SK-N-SH (cell line): ENCODE measurements at regions not wholly inside any gene's neighbourhood (a gene's known extent, or its start where the extent isn't known, plus 50 kb on each side); places are given as distances from the start of the nearest gene placed in this dataset.

Source experiments
- CTCF ChIA-PET: fragments of 300-600, 350-600 bp; formaldehyde crosslinking; extraction: SDS; loops from one replicate; lab custom pipeline; 2021; lab: Yijun Ruan, JAX
- POLR2A ChIA-PET: fragments of 350-600 bp; sonication (Branson Sonifier 250); formaldehyde crosslinking; extraction: SDS; loops from one replicate; lab custom pipeline; 2020; ENCODE audit warnings: antibody characterized with exemption, inconsistent platforms; lab: Yijun Ruan, JAX
- DNase-seq: peaks from one replicate; pipeline ENCODE4 v3.0.0; 2012
- H2AFZ ChIP-seq: fragments of 200-600 bp; sonication (generic); 2 replicates; pipeline ENCODE4 v1.8.1; 2016; ENCODE audit warnings: antibody characterized with exemption, mild to moderate bottlenecking, low read depth
- H3F3A ChIP-seq: fragments of 200-600 bp; sonication (generic); replicated peaks from 2 replicates; pipeline ENCODE3; 2016; ENCODE audit warnings: antibody characterized with exemption, mild to moderate bottlenecking; ENCODE audit not compliant: insufficient read depth
- H3K27ac ChIP-seq, 2 experiments: fragments of 200-500 bp in 1 of 2; fragments of 200-600 bp in 1 of 2; sonication (Bioruptor generic) in 1 of 2; sonication (generic), shearing (Covaris generic) in 1 of 2; 2 replicates each; pipeline versions ENCODE4 v1.5.1 to v1.6.1; 2014 to 2016; ENCODE audit warnings: low read depth in 2 of 2, inconsistent platforms in 1 of 2, low read length in 1 of 2, mild to moderate bottlenecking in 1 of 2, mixed read lengths in 1 of 2
- H3K27me3 ChIP-seq: fragments of 200-600 bp; sonication (generic), shearing (Covaris generic); 2 replicates; pipeline ENCODE4 v1.6.1; 2016; ENCODE audit warnings: mixed run types; ENCODE audit not compliant: insufficient read depth
- H3K36me3 ChIP-seq, 2 experiments: fragments of 200-500 bp in 1 of 2; fragments of 200-600 bp in 1 of 2; sonication (Bioruptor generic) in 1 of 2; sonication (generic) in 1 of 2; replicated peaks in 1 of 2; 2 replicates each; pipeline versions ENCODE3 to v1.5.1; 2014 to 2016; ENCODE audit warnings: low read length in 1 of 2, mild to moderate bottlenecking in 1 of 2; ENCODE audit not compliant: insufficient read depth in 2 of 2, control insufficient read depth in 1 of 2
- H3K4me1 ChIP-seq, 2 experiments: fragments of 200-500 bp in 1 of 2; fragments of 200-600 bp in 1 of 2; sonication (Bioruptor generic) in 1 of 2; sonication (generic), shearing (Covaris generic) in 1 of 2; 2 replicates each; pipeline versions ENCODE4 v1.5.1 to v1.6.1; 2014 to 2016; ENCODE audit warnings: low read depth in 1 of 2, low read length in 1 of 2, mixed run types in 1 of 2; ENCODE audit not compliant: insufficient read depth in 2 of 2, control insufficient read depth in 1 of 2
- H3K4me2 ChIP-seq: fragments of 200-600 bp; sonication (generic), shearing (Covaris generic); 2 replicates; pipeline ENCODE4 v1.6.1; 2017; ENCODE audit warnings: mixed run types
- H3K4me3 ChIP-seq, 2 experiments: fragments of 200-500 bp in 1 of 2; fragments of 200-600 bp in 1 of 2; sonication (Bioruptor generic) in 1 of 2; sonication (generic), shearing (Covaris generic) in 1 of 2; 2 replicates each; pipeline versions ENCODE4 v1.5.1 to v1.8.1; 2014 to 2016; ENCODE audit warnings: low read depth in 2 of 2, inconsistent platforms in 1 of 2, low read length in 1 of 2, mild to moderate bottlenecking in 1 of 2, mixed read lengths in 1 of 2, moderate library complexity in 1 of 2
- H3K79me2 ChIP-seq: fragments of 200-600 bp; sonication (generic); 2 replicates; pipeline ENCODE4 v1.8.1; 2017; ENCODE audit warnings: mild to moderate bottlenecking; ENCODE audit not compliant: insufficient read depth
- H3K9ac ChIP-seq: fragments of 200-600 bp; sonication (generic); 2 replicates; pipeline ENCODE4 v1.6.1; 2017; ENCODE audit warnings: mixed run types
- H3K9me2 ChIP-seq: fragments of 200-600 bp; sonication (generic); 2 replicates; pipeline ENCODE4 v1.6.1; 2017; ENCODE audit warnings: mixed run types
- H3K9me3 ChIP-seq: fragments of 200-600 bp; sonication (generic); 2 replicates; pipeline ENCODE4 v1.6.1; 2017; ENCODE audit warnings: mixed run types, mild to moderate bottlenecking, moderate library complexity
- H4K20me1 ChIP-seq: fragments of 200-600 bp; sonication (generic); 2 replicates; pipeline ENCODE4 v1.6.1; 2017; ENCODE audit warnings: mild to moderate bottlenecking, mixed run types; ENCODE audit not compliant: insufficient read depth
- CTCF ChIP-seq: fragments of 200-600 bp; sonication (generic); IDR thresholded peaks from 2 replicates; pipeline ENCODE4 v1.6.1; 2017; ENCODE audit warnings: antibody characterized with exemption, mild to moderate bottlenecking, moderate library complexity
- PBX3 ChIP-seq: IDR thresholded peaks from 2 replicates; pipeline ENCODE4; 2012
- RAD21 ChIP-seq: IDR thresholded peaks from 2 replicates; pipeline ENCODE4 v1.6.1; 2012; ENCODE audit warnings: mild to moderate bottlenecking, low read length
- RCOR1 ChIP-seq: fragments of 150-350 bp; IDR thresholded peaks from 2 replicates; pipeline ENCODE4 v1.6.1; 2017; ENCODE audit warnings: antibody characterized with exemption, low read length
- SIN3A ChIP-seq: IDR thresholded peaks from 2 replicates; pipeline ENCODE4 v1.6.1; 2012; ENCODE audit warnings: low read depth, mild to moderate bottlenecking, low read length, moderate library complexity, borderline replicate concordance
- SMC3 ChIP-seq: IDR thresholded peaks from 2 replicates; pipeline ENCODE4 v1.6.1; 2012; ENCODE audit warnings: low read depth, low read length, improper control_type of control experiment
- TCF12 ChIP-seq: IDR thresholded peaks from 2 replicates; pipeline ENCODE4 v1.4.0; 2012
- YY1 ChIP-seq: IDR thresholded peaks from 2 replicates; pipeline ENCODE4 v1.4.0; 2012; ENCODE audit warnings: low read depth, mild to moderate bottlenecking
- WGBS: methylation state at CpG from one replicate; pipeline ENCODE4 v1.1.6; 2017; ENCODE audit warnings: low lambda C conversion rate; 5-methylcytosine and 5-hydroxymethylcytosine counted together
- TF ChIP-seq, protein P1 (sequence below): fragments of 150-350 bp; IDR thresholded peaks from 2 replicates; pipeline ENCODE4 v1.6.1; 2016; ENCODE audit warnings: mild to moderate bottlenecking, low read depth, low read length
- TF ChIP-seq, protein P2 (sequence below): IDR thresholded peaks from 2 replicates; pipeline ENCODE4 v1.4.0; 2012; ENCODE audit warnings: low read depth, borderline replicate concordance

DNA sequence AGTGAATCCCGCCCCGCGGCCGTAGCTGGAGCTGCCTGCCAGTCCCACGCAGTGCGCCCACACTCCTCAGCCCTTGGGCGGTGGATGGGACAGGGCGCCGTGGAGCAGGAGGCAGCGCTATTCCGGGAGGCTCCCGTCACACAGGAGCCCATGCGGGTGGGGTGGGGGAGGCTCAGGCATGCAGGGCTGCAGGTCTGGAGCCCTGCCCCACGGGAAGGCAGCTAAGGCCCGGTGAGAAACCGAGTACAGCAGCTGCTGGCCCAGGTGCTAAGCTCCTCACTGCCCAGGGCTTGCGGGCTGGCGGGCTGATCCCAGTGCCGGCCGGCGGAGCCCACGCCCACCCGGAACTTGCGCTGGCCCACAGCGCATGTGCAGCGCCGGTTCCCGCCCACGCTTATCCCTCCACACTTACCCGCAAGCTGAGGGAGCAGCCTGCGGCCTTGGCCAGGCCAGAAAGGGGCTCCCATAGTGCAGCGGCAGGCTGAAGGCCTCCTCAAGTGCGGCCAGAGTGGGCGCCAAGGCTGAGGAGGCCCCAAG is 1152.8 kb upstream of the CELF4 start:
- no peaks in the 10 kb centered on the region for H4K20me1 ChIP-seq
- no peaks in the 10 kb centered on the region for H3K36me3 ChIP-seq

GRCh38 chr18:38709122-38709521 is 1143.5 kb upstream of the CELF4 start:
- H3K9ac ChIP-seq = no peak overlapping the region
- no peak for TF ChIP-seq CTCF
- TF ChIP-seq, protein P1, sequence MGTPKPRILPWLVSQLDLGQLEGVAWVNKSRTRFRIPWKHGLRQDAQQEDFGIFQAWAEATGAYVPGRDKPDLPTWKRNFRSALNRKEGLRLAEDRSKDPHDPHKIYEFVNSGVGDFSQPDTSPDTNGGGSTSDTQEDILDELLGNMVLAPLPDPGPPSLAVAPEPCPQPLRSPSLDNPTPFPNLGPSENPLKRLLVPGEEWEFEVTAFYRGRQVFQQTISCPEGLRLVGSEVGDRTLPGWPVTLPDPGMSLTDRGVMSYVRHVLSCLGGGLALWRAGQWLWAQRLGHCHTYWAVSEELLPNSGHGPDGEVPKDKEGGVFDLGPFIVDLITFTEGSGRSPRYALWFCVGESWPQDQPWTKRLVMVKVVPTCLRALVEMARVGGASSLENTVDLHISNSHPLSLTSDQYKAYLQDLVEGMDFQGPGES = no peak
- TF ChIP-seq SIN3A = no peak
- TF ChIP-seq YY1 = no peak
- TF ChIP-seq RCOR1 = no peak
- no peak for TF ChIP-seq TCF12
- no peak for TF ChIP-seq SMC3
- TF ChIP-seq, protein P2, sequence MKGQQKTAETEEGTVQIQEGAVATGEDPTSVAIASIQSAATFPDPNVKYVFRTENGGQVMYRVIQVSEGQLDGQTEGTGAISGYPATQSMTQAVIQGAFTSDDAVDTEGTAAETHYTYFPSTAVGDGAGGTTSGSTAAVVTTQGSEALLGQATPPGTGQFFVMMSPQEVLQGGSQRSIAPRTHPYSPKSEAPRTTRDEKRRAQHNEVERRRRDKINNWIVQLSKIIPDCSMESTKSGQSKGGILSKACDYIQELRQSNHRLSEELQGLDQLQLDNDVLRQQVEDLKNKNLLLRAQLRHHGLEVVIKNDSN = no peak
- CTCF ChIA-PET = no interaction called here
- no peaks in the 10 kb centered on the region for H3K79me2 ChIP-seq
- H3K4me2 ChIP-seq = no peak overlapping the region
- H3K36me3 ChIP-seq = no peaks in the 10 kb centered on the region
- 27% methylated on average over 5 of the region's 5 CpGs for WGBS
- DNase-seq = no peak
- H3K9me2 ChIP-seq = no peaks in the 10 kb centered on the region
- H3K4me3 ChIP-seq = no peak overlapping the region
- POLR2A ChIA-PET = no interaction called here
- no peak overlapping the region for H2AFZ ChIP-seq
- H3F3A ChIP-seq = no peaks in the 10 kb centered on the region
- H4K20me1 ChIP-seq = no peaks in the 10 kb centered on the region
- 0 out of 2 replicates have a peak, but pooled peaks cover 4% of the 10 kb centered on the region for H3K9me3 ChIP-seq
- H3K27ac ChIP-seq = no peak overlapping the region
- no peaks in the 10 kb centered on the region; a peak in 1 of 4 replicates for H3K4me1 ChIP-seq
- H3K27me3 ChIP-seq = no peaks in the 10 kb centered on the region

More for the DNA sequence above, 1152.8 kb upstream of the CELF4 start:
- Histone ChIP-seq H3K4me3 (no peak overlapping the region), H3K27me3 (no peaks in the 10 kb centered on the region), H3K9me3 (no peaks in the 10 kb centered on the region), H3K4me2 (no peak overlapping the region), H3K79me2 (no peaks in the 10 kb centered on the region), H3F3A (no peaks in the 10 kb centered on the region), H3K4me1 (no peaks in the 10 kb centered on the region), H2AFZ (no peak overlapping the region), H3K9ac (no peak overlapping the region), H3K27ac (no peak overlapping the region), H3K9me2 (no peaks in the 10 kb centered on the region)
- POLR2A ChIA-PET = no interaction called here
- CTCF ChIA-PET = no interaction called here
- WGBS = 79% methylated on average over 15 of the region's 34 CpGs
- no peak for DNase-seq
- TF ChIP-seq RCOR1 = no peak
- no peak for TF ChIP-seq RAD21
- TF ChIP-seq PBX3 = no peak
- TF ChIP-seq, all 33 proteins: peak for 0
